NCI-H82 treated with DMSO at 0.1 percent for 48 hours (cell line): ENCODE measurements at regions not wholly inside any gene's neighbourhood (a gene's known extent, or its start where the extent isn't known, plus 50 kb on each side); places are given as distances from the start of the nearest gene placed in this dataset.

ENCODE experiments used
- DNase-seq: peaks from one replicate; lab custom pipeline; 2025; ENCODE audit not compliant: unreplicated experiment; lab: John Stamatoyannopoulos, UW

GRCh38 chr2:42962508-42962953 lies 170.1 kb upstream of the HAAO start:
- no peak for DNase-seq

- no peak for DNase-seq
Observed at GRCh38 chr2:42961961-42962360, 169.6 kb upstream of the HAAO start.

GRCh38 chr2:42961385-42961811 lies 169.0 kb upstream of the HAAO start:
- no peak for DNase-seq

- no peak for DNase-seq
Observed at GRCh38 chr2:42960842-42961180, 168.4 kb upstream of the HAAO start.

GRCh38 chr2:42960002-42960841 lies 167.8 kb upstream of the HAAO start:
- DNase-seq: no peak

GRCh38 chr2:42959234-42960001 lies 167.0 kb upstream of the HAAO start:
- DNase-seq: no peak

GRCh38 chr2:42958741-42959233 lies 166.4 kb upstream of the HAAO start:
- no peak for DNase-seq

- no peak for DNase-seq
Observed at GRCh38 chr2:42957861-42958301, 165.5 kb upstream of the HAAO start.

GRCh38 chr2:42957109-42957860 lies 164.9 kb upstream of the HAAO start:
- DNase-seq: no peak

GRCh38 chr2:42954227-42954962 lies 162.0 kb upstream of the HAAO start:
- no peak for DNase-seq

GRCh38 chr2:42953216-42953615 lies 160.8 kb upstream of the HAAO start:
- no peak for DNase-seq

GRCh38 chr2:42951263-42951938 lies 159.0 kb upstream of the HAAO start:
- DNase-seq: no peak

- no peak for DNase-seq
Observed at GRCh38 chr2:42949125-42949524, 156.7 kb upstream of the HAAO start.

GRCh38 chr2:42947809-42948600 lies 155.6 kb upstream of the HAAO start:
- DNase-seq: no peak

- peak; percentile 20 for DNase-seq
Observed at GRCh38 chr2:42944779-42945415, 152.5 kb upstream of the HAAO start.

- no peak for DNase-seq
Observed at GRCh38 chr2:42942990-42943493, 150.7 kb upstream of the HAAO start.

- DNase-seq: no peak
Observed at GRCh38 chr2:42942214-42942989, 150.0 kb upstream of the HAAO start.
